HTR-8/SVneo (cell line): ENCODE measurements at regions not wholly inside any gene's neighbourhood (a gene's known extent, or its start where the extent isn't known, plus 50 kb on each side); places are given as distances from the start of the nearest gene placed in this dataset.
A peak's percentile ranks its signal among the peaks of the same experiment; 100 is the strongest.

ENCODE experiments used
- DNase-seq: peaks from one replicate; pipeline ENCODE4 v3.0.0; 2011; ENCODE audit warnings: low spot score, mixed read lengths; ENCODE audit not compliant: insufficient read length
- FAIRE-seq: peaks from 2 replicates; lab custom pipeline; 2011; peaks lifted over from hg19 to GRCh38; lab: Jason Lieb, UNC

DNA sequence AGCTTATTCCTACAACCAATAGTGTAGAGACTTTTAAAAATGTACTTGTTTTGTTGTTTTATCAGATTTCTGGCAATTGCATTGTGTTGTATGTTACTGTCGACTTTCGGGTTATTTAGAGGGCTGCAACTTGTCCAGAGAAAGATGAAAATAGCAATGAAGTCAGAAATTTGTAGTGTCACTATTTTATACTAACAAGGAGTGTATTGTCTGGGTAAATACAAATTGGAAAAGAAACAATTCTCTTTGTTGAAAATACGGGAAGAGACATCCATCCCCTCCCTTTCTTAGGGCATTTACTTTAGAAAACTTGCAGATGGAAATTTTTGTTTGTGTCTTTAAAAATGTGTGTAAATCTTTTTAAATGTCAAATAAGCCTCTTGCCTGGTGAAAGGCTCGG, 792.0 kb downstream of the PCDH18 start:
- DNase-seq, result no peak
- FAIRE-seq, result no peak

DNA sequence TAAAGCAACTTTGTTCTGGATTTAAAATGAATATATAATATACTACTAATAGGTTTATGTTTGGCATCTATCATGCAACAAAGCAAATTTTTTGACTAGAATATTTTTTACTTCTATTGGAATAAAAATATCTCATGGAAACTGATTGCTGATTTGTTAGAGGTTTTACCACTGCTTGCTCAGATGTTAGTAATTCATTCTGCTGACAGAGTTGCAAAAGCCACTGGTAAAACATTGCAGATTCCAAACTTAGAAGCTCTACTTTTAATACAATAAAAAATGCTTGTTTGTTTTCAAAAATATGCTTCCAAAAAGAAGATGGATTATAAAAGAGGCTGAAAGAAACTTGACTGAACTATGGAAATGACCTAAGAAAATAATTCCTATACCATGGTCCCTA, 795.2 kb downstream of the PCDH18 start:
- FAIRE-seq (no peak), DNase-seq (no peak)

DNA sequence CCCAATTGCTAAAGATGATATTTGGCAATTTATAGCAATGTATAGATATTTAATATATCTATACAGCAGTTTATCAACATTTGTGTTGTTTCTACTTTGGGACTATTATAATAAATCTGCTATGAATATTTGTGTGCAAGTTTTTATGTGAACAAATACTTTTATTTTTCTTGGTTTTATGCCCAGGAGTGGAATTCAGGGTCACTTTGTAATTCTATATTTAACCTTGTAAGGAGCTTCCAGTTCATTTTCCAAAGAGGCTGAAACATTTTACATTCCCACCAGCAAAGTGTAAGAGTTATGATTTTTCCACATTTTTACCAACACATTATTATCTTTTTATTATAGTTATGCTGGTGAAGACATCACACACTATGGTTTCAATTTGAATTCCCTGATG, 801.3 kb downstream of the PCDH18 start:
- FAIRE-seq (no peak), DNase-seq (no peak)

DNA sequence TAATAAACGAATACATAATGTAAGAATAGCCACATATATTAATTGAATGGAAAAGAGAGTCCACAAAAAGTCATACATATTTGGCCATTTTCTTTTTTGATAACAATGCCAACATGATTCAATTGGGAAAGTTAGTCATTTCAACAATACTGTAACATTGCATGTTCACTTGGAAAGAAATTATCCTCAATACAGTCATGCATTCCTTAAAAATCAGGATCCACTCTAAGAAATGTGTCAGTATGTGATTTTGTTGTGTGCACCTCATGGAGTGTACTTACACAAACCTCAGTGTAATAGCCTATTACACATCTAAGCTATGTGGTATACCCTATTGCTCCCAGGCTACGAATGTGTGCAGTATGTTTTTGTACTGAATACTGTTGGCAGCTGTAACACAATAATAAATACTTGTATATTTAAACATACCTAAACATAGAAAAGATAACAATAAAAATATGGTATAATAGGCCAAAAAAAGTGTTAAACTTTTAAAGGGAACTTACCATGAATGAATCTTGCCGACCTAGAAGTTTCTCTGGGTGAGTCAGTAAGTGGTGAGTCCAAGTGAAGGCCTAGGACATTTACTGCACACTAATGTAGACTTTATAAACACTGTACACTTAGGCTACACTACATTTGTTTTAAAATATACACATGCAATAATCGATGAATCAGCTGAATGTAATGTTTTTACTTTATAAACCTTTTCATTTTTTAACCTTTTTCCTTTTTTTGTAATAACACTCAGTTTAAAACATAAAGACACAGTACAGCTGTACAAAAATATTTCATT, 806.8 kb downstream of the PCDH18 start:
- DNase-seq (no peak), FAIRE-seq (no peak)

DNA sequence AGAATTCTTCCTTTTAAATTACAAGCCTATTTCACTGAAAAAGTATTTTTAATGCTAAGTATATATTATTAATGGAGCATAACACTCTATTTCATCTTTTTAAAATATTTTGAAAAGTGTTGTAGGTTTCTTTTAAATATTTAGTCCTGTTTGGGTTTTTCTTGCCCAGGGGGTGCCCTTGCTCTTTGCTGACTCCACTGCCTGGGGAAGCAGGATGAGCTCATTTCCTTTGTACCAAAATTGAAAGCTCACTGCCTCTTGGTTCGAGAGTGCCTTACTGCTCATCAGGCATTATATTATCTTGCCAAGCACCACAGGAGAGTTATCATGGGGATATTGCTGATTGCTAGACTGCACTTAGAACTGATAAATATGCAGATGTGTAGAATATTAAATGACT, 819.2 kb downstream of the PCDH18 start:
- no peak for FAIRE-seq
- DNase-seq, result peak; percentile 12

DNA sequence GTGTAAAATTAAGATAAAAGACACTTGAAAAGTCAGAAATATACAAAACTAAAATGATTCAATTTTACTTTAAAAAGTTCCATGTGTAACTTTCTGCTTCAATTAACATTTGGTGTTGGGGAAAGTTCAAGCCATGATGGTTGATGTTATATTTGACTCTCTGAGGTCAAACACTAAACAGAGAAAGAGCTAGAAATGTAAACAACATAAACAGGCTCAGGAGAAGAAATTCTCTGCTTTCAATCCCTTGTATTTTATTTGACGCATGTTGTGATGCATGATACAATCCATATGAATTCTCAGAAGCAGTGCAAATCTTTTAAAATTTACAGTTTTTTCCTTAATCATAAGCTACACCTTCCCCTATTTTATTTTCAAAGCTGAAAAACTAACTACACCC, 822.4 kb downstream of the PCDH18 start:
- DNase-seq (no peak), FAIRE-seq (no peak)

DNA sequence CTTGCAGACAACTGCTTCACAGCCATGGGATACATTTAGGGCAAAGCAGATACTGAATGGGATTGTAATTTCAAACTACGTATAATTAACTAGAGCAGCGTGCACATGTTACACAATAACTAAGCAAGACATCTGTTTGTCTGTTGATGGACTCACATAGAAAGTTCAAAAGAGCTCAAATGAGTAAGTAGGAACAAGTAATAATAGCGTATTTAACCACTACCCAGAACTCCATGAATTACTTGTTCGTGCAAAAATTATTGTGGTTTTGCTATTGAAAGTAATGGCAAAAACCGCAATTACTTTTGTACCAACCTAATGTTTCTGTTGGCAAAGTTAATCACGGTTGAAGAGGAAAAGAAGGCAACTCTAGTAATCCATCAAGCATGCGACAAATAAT, 825.4 kb downstream of the PCDH18 start:
- FAIRE-seq, result no peak
- DNase-seq, result no peak

DNA sequence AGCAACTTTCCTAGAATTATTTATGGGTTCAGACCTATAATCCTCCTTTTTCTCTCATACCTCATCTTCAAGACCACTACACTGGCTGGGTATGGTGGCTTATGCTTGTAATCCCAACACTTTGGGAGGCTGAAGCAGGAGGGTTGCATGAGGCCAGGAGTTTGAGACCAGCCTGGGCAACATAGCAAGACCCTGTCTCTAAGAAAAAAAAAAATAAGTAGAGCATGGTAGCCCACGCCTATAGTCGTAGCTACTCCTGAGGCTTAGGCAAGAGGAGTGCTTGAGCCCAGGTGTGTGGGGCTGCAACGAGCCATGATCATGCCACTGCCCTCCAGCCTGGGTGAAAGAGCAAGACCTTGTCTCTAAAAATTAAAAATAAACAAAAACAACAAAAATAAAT, 832.4 kb downstream of the PCDH18 start:
- FAIRE-seq, result no peak

DNA sequence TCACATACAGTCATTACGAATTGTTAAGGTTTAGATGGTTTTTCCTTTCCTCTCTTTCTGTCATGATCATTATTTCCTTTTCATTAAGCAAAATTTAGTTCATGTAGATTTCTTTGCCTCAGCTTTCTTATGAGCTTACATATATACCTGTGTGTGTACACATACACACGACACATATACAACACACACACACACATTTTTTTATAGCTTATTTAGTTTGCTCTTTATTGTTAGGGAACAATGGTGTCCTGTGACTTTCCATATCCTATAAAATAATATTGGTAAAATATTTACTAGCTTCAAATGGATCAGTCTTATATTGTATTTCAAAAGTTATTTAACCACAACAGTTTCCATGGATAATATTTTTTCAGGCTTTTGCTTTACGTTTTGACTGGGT, 840.7 kb downstream of the PCDH18 start:
- FAIRE-seq (no peak), DNase-seq (no peak)

More for the DNA sequence above, 832.4 kb downstream of the PCDH18 start:
- DNase-seq, result no peak

DNA sequence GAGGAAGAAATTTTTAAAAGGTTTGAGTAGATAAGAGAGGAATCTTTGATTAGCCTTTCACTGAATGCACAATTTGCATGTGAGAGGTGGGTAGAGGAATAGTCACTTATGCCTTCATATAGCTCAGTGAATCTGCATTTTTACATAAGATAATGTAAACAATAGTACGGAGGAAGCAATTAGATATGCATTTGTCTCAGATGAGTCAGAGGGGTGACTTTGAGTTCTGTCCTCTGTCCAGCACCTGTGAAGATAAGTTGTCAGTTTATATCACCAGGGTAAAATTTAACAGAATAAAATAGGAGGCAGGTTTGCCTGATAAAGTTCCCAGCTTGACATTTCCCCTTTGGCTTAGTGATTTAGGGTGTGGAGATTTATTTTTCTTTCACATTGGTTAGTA, 841.9 kb downstream of the PCDH18 start:
- DNase-seq, result no peak
- FAIRE-seq, result no peak

DNA sequence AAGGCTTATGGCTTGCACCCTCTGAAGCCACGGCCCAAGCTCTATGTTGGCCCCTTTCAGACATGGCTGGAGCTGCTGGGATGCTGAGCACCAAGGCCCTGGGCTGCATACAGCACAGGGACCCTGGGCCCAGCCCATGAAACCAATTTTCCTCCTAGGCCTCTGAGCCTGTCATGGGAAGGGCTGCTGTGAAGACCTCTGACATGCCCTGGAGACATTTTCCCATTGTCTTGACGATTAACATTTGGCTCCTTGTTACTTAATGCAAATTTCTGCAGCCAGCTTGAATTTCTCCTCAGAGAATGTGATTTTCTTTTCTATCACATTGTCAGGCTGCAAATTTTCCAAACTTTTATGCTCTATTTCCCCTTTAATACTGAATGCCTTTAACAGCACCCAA, 844.7 kb downstream of the PCDH18 start:
- DNase-seq (no peak), FAIRE-seq (no peak)

DNA sequence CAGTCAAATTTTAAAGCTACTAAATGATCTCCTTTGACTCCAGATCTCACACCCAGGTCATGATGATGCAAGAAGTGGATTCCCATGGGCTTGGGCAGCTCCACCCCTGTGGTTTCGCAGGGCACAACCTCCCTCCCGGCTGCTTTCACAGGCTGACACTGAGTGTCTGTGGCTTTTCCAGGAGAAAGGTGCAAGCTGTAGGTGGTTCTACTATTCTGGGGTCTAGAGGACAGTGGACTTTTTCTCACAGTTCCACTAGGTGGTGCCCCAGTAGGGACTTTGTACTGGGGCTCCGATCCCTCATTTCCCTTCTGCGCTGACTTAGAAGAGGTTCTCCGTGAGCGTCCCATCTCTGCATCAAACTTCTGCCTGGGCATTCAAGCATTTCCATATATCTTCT, 845.2 kb downstream of the PCDH18 start:
- DNase-seq, result no peak
- FAIRE-seq, result no peak

DNA sequence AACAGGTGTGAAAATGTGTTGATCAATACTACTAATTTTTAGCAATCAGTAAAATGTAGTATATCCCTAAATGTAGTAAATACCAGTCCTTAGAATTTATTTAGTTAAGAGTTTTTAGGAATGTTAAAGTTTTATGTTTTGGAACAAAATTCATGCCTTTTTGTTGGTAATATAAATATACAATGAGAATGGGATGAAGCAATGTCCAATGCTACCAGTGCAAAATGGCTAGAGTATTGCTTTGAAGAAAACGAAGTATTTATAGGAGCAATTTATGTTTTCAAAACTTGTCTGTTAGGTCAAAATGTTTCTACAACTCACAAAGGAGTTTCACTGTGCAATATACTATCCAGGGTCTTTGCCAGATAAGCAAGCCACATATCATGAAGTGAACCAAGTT, 851.5 kb downstream of the PCDH18 start:
- FAIRE-seq, result no peak

DNA sequence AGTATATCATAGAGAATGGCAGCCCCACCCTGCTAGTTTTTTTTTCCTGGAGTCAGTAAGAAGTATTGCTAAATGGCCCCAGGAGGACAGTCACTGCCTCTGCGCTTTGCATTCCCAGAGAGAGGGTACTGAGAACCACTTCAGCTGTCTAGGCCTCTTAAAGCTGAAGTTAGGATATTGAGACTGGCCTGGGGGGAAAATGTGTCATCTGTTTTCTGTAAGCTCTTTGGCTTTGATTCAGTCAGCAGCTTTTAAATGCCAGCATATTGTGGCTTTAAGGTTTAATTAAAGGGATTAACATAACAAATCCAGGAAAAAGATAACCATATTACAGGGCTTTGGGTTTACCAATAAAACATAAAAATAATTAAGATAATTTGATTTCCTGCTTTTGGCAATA, 852.0 kb downstream of the PCDH18 start:
- DNase-seq, result peak; percentile 10
- FAIRE-seq, result no peak

More for the DNA sequence above, 851.5 kb downstream of the PCDH18 start:
- DNase-seq, result no peak

DNA sequence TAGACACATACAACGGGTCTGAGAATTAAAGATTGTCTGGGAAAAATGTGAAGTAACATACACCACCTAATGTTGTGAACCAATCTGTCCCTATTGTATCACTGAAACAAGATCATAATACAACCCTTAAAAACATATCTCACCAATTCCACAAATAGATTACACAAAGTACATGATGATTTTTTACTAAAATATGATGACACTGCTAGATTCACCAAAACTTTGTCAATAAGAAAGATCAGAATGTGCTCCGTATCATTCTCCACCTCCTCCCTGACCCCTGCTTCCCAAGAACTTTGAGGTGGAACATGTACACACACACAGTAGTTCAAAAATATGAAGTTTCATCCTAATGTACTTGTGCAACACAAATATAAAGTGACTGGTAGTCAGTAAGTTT, 862.0 kb downstream of the PCDH18 start:
- DNase-seq (no peak), FAIRE-seq (no peak)

DNA sequence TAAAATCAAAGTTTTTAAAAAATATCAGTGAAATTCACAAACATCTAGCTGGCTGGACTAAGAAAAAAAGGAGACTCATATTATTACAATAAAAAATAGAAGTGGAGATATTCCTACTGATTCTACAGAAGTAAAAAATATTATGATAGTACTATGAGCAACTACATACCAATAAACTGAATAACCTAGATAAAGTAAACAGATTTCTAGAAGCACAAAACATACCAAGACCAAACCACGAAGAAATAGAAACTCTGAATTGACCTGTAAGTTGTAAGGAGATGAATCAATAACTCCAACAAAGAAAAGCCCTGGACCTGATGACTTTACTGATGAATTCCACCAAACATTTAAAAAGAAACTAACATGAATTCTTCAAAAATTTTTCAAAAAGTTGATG, 867.3 kb downstream of the PCDH18 start:
- no peak for FAIRE-seq

DNA sequence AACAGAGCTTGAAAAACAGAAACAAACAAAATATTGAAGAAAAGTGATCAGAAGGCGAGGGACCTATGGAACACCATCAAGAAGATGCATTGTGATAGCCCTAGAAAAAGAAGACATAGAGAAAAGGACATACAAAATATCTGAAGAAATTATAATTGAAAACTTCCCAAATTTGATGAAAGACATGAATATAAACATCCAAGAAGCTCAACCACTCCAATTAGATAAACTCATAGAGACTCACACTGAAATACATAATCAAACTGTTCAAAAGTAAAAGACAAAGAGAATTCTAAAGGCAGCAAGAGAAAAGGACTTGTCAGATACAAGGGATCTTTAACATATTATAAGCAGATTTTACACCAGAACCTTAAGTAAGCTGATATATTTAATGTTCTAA, 869.8 kb downstream of the PCDH18 start:
- no peak for DNase-seq
- FAIRE-seq, result no peak

More for the DNA sequence above, 867.3 kb downstream of the PCDH18 start:
- no peak for DNase-seq

DNA sequence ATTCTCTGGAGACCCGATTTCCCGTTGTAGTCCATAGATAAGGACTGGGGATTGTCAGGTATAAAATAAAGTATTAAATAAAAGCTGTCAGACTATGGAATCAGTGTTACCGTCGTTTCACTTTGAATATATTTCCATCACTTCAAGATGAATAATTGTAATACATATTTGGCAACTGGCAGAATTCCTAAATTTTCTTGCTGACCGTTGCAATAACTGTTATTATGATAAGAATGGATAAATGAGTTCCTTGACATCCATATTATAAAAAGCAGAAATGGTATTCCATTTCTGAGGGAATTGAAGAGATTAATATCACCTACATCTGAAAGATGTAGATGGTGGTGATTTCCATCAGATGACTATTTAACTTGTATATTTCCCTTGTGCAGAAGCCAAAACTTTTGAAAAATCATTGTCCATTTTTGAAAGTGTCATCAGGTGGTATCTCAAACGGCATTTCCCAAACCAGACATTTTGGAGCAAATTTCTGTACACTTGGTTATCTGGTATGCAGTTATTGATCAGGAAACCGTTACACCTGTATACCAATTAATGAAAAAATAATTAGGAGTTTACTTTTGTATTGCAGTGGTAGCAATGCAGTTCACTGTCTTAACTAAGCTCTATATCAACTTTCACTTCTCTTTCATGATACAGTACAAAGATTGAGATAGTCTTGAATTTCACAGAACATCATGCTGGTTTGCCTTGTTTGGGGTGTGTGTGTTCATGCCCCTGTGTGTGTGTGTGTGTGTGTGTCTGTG, 878.5 kb downstream of the PCDH18 start:
- FAIRE-seq (no peak), DNase-seq (no peak)

DNA sequence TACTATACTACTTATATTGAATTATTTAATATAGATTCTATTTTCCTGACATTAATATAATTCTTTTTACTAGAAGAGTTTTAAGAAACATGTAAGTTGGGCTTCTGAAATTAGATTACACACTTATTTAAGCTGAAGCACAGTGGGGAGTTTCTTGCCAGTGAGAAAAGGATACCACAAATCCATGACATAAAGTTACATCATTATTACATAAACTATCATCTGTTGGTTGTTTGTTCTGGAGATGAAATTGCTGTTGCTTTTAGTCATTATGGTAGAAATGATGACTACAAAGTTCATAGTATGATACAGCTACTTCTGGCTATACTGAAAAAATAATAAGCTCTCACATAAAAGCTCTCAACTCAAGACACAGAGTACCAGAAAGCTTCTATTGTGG, 880.4 kb downstream of the PCDH18 start:
- FAIRE-seq, result no peak

DNA sequence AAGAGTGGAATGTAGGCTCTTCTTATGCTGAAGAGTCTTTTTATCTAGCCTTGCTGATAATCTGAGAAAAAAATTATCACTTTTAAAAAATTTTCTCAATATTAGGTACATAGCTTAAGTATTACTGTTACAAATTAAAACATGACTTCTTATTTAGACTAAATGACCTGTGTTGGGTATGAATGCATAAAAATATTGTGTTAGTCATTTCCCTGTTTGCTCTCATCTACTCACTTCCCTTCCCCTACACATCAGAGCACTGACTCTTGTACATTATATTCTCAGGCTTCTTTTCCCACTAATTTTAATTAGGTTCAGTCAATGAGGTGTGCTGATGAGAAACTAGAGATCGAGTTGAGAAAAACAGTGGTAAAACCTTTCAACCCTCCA, 881.0 kb downstream of the PCDH18 start:
- no peak for FAIRE-seq
- no peak for DNase-seq

More for the DNA sequence above, 880.4 kb downstream of the PCDH18 start:
- DNase-seq, result no peak

DNA sequence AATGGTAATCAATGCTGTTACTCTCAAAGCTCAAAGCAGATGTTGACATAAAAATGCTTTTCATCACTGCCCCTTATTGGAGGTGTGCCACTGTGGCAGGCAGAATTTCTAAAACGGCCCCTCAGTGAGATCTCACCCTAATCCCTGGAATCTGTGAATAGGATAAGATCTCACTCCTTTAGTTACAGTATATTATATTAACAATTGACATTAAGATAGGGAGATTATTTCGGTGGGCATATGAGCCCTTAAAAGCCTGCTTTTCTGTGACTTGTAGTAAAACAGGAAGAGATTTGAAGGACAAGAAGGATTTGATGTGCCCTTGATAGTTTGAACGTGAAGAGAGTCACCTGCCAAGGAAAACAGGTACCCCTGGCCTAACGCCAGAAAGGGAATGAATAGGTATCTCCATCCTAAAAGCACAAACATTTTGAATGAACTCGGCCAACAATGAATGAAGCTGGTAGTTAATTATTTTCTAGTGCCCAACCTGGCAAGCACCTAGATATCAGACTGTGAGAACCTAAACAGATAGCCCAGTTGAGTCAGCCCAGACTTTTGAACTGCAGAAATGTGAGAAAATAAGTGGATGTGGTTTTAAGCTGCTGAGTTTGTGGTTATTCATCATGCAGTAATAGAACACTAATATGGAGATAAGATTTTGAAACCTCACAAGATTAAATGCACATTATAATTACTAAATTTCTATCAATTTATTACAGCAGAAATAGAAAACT, 881.6 kb downstream of the PCDH18 start:
- DNase-seq (no peak), FAIRE-seq (no peak)
